ENCODE measurements at regions not wholly inside any gene's neighbourhood (a gene's known extent, or its start where the extent isn't known, plus 50 kb on each side); places are given as distances from the start of the nearest gene placed in this dataset.

GRCh38 chr12:28601570-28602058 is 411.4 kb downstream of the CCDC91 start:
- peak; percentile 10 for DNase-seq

DNA sequence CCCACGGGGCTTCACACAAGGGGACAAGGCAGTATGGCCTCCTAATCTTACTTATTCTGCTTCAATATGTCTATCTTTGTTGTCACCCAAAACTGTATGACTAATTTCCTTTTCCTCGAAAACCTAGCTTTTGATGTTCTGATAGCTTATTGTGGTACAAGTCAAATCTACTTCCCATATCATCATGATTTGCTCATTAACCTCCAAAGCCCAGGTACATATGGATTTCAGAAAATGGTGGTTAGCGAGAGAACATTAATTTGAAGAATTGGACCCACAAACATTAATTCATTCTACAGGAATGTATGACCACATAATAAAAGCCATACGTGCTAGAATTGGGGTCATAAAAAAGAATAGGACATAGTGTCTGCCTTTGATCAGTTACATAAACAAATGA is 412.5 kb downstream of the CCDC91 start:
- DNase-seq: peak; percentile 64

DNA sequence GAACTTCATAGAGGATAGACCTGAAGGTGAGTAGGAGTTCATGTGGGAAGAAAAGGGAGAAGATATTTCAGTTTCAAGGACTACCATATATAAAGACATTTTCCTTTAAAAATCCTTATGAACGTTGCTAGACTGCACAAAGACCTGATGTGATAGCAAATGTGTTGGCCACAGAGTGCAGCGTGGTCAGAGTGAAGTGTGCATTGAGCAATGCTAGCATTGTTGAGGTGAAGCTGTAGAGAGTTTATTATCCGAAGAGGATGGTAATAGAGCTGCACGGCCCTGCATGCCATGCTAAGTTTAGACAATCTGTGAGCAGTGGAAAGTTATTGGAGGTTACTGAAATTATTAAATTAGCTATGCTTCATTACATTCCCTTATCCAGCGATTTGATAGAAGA is 413.0 kb downstream of the CCDC91 start:
- peak; percentile 60 for DNase-seq

GRCh38 chr12:28603801-28604200 is 413.5 kb downstream of the CCDC91 start:
- DNase-seq: no peak

- no peak for DNase-seq
Observed at GRCh38 chr12:28604240-28604639, 414.0 kb downstream of the CCDC91 start.

- DNase-seq: no peak
Observed at GRCh38 chr12:28606967-28607557, 416.8 kb downstream of the CCDC91 start.

- no peak for DNase-seq
Observed at GRCh38 chr12:28610401-28611114, 420.3 kb downstream of the CCDC91 start.

DNA sequence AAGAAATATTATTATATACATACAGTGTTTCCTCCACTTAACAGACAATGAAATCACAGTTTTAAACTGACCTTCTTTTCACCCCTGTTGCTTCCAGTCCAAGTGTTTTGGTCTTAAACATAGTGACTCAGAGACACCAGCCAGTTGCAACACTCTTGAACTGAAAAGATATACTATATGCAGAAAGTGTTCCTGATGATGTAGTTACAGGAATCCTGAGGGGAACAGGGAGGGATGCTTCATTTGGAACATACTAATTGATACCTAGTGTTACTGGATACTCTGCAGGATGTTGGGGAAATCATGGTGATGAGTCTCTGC is 420.8 kb downstream of the CCDC91 start:
- DNase-seq: no peak

GRCh38 chr12:28611449-28611848 is 421.2 kb downstream of the CCDC91 start:
- no peak for DNase-seq

- DNase-seq: peak; percentile 12
Observed at GRCh38 chr12:28618171-28618570, 427.9 kb downstream of the CCDC91 start.

DNA sequence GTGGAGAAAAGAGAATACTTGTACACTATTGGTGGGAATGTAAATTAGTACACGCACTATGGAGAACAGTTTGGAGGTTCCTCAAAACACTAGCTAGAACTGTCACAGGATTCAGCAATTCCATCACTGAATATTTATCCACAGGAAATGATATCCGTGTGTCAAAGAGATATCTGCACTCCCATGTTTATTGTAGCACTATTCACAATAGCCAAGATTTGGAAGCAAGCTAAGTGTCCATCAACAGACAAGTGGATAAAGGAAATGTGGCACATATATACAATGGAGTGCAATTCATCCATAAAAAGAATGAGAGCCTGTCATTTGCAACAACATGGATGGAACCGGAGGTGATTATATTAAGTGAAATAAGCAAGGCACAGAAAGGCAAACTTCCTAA is 428.5 kb downstream of the CCDC91 start:
- DNase-seq: no peak

- DNase-seq: no peak
Observed at GRCh38 chr12:28620281-28620680, 430.0 kb downstream of the CCDC91 start.

- DNase-seq: no peak
Observed at GRCh38 chr12:28622406-28622805, 432.1 kb downstream of the CCDC91 start.

DNA sequence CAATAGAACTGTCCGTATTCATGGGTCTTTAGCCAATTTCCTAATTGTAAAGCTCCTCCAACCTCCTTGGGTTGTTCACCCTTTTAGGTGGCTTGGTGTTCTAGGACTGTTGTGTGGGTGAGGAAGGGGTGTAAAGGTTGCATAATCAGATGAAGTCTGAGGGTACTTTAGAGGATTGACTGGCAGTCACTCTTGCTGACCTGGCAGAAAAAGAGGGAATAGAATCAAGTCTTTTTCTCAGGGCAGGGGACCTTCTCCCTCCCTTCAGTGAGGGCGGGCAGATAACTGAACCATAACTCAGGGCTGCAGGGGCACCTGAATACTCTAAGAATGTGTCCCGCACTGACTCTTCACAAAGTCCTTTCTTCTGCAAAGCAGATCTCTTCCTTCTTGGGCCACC is 436.2 kb downstream of the CCDC91 start:
- DNase-seq: no peak

DNA sequence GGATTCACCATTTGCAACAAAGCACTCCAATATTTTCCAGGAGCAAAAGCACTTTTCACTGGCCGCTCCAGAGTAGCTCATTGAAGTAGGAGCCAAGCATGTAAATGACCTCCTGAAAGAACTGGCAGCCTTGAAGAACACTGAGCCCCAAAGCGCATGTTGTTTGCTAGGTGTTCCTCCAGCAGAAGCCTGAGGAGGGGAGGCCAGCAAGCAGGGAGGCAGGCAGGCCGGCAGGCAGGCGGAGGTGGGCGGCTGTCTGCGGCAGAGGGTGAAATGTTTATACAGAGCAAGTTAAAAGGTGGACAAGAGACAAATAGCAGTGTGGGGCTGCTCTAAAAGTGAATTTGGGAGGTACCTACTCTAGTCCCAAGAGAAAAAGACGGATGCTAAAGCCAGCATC is 439.4 kb downstream of the CCDC91 start:
- DNase-seq: no peak

GRCh38 chr12:28631831-28632230 is 441.6 kb downstream of the CCDC91 start:
- DNase-seq: no peak

DNA sequence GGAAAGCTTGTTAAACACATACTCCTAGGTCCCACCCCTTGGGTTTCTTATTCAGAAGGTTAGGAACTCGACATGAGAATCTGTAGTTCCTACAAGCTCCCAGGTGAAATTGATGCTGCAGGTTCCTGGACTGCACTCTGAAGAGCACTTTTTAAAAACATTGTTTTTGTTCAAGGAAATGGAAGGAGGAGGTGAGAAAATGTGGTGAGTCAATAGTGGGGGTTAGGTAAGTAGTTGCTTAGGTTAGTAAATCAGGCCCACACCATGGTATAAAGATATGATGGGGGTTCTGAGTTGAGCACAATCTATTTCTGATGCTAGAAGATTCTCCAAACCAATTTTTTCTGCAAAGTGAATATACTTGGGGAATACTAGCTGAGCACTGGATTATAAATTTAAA is 450.3 kb downstream of the CCDC91 start:
- no peak for DNase-seq

GRCh38 chr12:28645436-28645835 is 455.2 kb downstream of the CCDC91 start:
- no peak for DNase-seq

DNA sequence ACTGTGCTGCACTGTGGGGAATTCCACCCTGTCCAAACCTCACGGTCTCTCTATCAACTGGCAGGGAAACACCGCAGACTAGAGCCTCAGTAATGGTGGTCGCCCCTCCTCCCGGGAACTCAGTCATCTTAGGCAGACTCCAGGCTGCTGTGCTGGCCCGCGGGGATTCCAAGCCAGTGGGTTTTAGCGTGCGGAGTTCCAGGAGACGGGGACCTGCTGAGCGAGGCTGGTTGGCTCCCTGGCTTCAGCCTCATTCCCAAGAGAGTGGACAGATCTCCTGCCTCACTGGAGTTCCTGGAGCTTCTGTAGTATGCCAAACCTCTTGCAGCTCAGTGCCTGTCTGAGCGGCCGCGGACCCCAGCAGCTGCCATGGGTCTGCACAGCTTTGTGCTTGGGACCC is 455.6 kb downstream of the CCDC91 start:
- DNase-seq: no peak

- no peak for DNase-seq
Observed at GRCh38 chr12:28650906-28651305, 460.6 kb downstream of the CCDC91 start.

GRCh38 chr12:28652239-28652638 is 462.0 kb downstream of the CCDC91 start:
- DNase-seq: peak; percentile 2

DNA sequence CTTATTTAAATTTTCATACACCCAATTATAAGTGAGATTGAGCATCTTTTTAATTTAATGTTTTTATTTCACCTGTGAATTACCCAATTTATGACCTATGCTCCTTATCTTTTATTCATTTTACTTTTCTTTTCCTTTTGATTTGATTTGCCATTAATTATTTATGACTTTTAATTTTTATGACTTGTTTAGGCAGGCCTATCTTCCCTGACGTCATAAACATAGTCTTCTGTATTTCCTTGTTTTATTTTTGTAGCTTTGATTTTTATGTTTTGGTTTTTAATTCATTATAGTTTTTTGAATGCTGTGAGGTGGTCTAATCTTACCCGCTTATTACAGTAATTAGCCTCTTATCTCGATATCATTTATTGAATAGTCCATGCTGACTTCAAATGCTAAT is 467.1 kb upstream of the FAR2 start:
- no peak for DNase-seq

- no peak for DNase-seq
Observed at GRCh38 chr12:28683366-28683765, 465.7 kb upstream of the FAR2 start.

- DNase-seq: no peak
Observed at GRCh38 chr12:28689398-28690175, 459.5 kb upstream of the FAR2 start.

Measured in hematopoietic multipotent progenitor cell treated with erythropoietin and hydrocortisone succinate and interleukin-3 and kit ligand, for 4 days (in vitro differentiated cells).